Large intestine (tissue), 3 donors: ENCODE measurements at regions not wholly inside any gene's neighbourhood (a gene's known extent, or its start where the extent isn't known, plus 50 kb on each side); places are given as distances from the start of the nearest gene placed in this dataset.
A peak's percentile ranks its signal among the peaks of the same experiment; 100 is the strongest.

ENCODE experiments used
- DNase-seq, 2 donors: peaks; one replicate each; pipeline versions ENCODE4 v3.0.0 to v3.0.0-alpha.2; 2013
- H3K27ac ChIP-seq: one replicate; pipeline ENCODE4 v1.5.1; 2013; ENCODE audit warnings: low read length
- H3K27me3 ChIP-seq: 2 replicates; pipeline ENCODE4 v1.6.1; 2013; ENCODE audit warnings: low read length; ENCODE audit not compliant: control insufficient read depth, insufficient read depth
- H3K36me3 ChIP-seq: 2 replicates; pipeline ENCODE4 v1.6.1; 2013; ENCODE audit warnings: low read length; ENCODE audit not compliant: control insufficient read depth, insufficient read depth
- H3K4me1 ChIP-seq: one replicate; pipeline ENCODE4 v1.6.1; 2013; ENCODE audit warnings: low read length; ENCODE audit not compliant: control insufficient read depth, insufficient read depth
- H3K4me3 ChIP-seq: one replicate; pipeline ENCODE4 v1.5.1; 2013; ENCODE audit warnings: low read length
- H3K9me3 ChIP-seq: one replicate; pipeline ENCODE4 v1.6.1; 2013; ENCODE audit warnings: mild to moderate bottlenecking, low read depth, low read length, moderate library complexity; ENCODE audit not compliant: control insufficient read depth
- WGBS: methylation state at CpG from one replicate; pipeline ENCODE4 v1.1.5; 2013; ENCODE audit warnings: low lambda C conversion rate; ENCODE audit not compliant: insufficient coverage; 5-methylcytosine and 5-hydroxymethylcytosine counted together

- H3K27ac ChIP-seq = no peak overlapping the region
Measured at GRCh38 chr9:87276327-87276841, 221.3 kb upstream of the DAPK1 start.

GRCh38 chr9:87276851-87277261, 220.8 kb upstream of the DAPK1 start:
- H3K27ac ChIP-seq = no peak overlapping the region
- no CpG with 5 or more reads among the region's 3 CpGs for WGBS
- H3K27me3 ChIP-seq = peaks cover 4% of the 10 kb centered on the region
- H3K4me3 ChIP-seq = no peak overlapping the region
- no peaks in the 10 kb centered on the region for H3K36me3 ChIP-seq
- no peaks in the 10 kb centered on the region for H3K4me1 ChIP-seq
- DNase-seq = no peak
- no peaks in the 10 kb centered on the region for H3K9me3 ChIP-seq

More at GRCh38 chr9:87276327-87276841, 221.3 kb upstream of the DAPK1 start:
- no peak for DNase-seq
- H3K27me3 ChIP-seq = peaks cover 4% of the 10 kb centered on the region
- no peaks in the 10 kb centered on the region for H3K4me1 ChIP-seq
- H3K9me3 ChIP-seq = no peaks in the 10 kb centered on the region
- H3K36me3 ChIP-seq = no peaks in the 10 kb centered on the region
- 67% methylated on average over 1 of the region's 8 CpGs for WGBS
- H3K4me3 ChIP-seq = no peak overlapping the region

- 100% methylated on average over 1 of the region's 3 CpGs for WGBS
- DNase-seq = no peak
- H3K4me1 ChIP-seq = no peaks in the 10 kb centered on the region
- H3K27ac ChIP-seq = no peak overlapping the region
- peaks cover 4% of the 10 kb centered on the region for H3K27me3 ChIP-seq
- H3K36me3 ChIP-seq = no peaks in the 10 kb centered on the region
- no peaks in the 10 kb centered on the region for H3K9me3 ChIP-seq
- H3K4me3 ChIP-seq = no peak overlapping the region
Measured at GRCh38 chr9:87277346-87277745, 220.3 kb upstream of the DAPK1 start.

GRCh38 chr9:87278971-87279733, 218.5 kb upstream of the DAPK1 start:
- no peaks in the 10 kb centered on the region for H3K9me3 ChIP-seq
- WGBS = 50% methylated on average over 1 of the region's 3 CpGs
- H3K4me1 ChIP-seq = no peaks in the 10 kb centered on the region
- H3K4me3 ChIP-seq = no peak overlapping the region
- H3K27ac ChIP-seq = no peak overlapping the region
- H3K27me3 ChIP-seq = peaks cover 6% of the 10 kb centered on the region
- no peak for DNase-seq
- no peaks in the 10 kb centered on the region for H3K36me3 ChIP-seq

- WGBS = no CpG with 5 or more reads among the region's 5 CpGs
- Histone ChIP-seq H3K27ac (no peak overlapping the region), H3K36me3 (no peaks in the 10 kb centered on the region), H3K4me1 (no peaks in the 10 kb centered on the region), H3K27me3 (peaks cover 2% of the 10 kb centered on the region), H3K4me3 (no peak overlapping the region), H3K9me3 (no peaks in the 10 kb centered on the region)
- DNase-seq = no peak
Measured at GRCh38 chr9:87280421-87280820, 217.2 kb upstream of the DAPK1 start.

GRCh38 chr9:87282538-87282937, 215.1 kb upstream of the DAPK1 start:
- Histone ChIP-seq H3K27ac (no peak overlapping the region), H3K27me3 (peaks cover 2% of the 10 kb centered on the region), H3K36me3 (no peaks in the 10 kb centered on the region), H3K4me3 (no peak overlapping the region), H3K9me3 (no peaks in the 10 kb centered on the region), H3K4me1 (no peaks in the 10 kb centered on the region)
- no CpG with 5 or more reads among the region's 1 CpG for WGBS
- DNase-seq = no peak

GRCh38 chr9:87283585-87283984, 214.1 kb upstream of the DAPK1 start:
- Histone ChIP-seq H3K36me3 (no peaks in the 10 kb centered on the region), H3K9me3 (no peaks in the 10 kb centered on the region), H3K4me3 (no peak overlapping the region), H3K27me3 (peaks cover 4% of the 10 kb centered on the region), H3K27ac (no peak overlapping the region), H3K4me1 (no peaks in the 10 kb centered on the region)
- no CpG with 5 or more reads among the region's 4 CpGs for WGBS
- no peak for DNase-seq

- Histone ChIP-seq H3K4me1 (no peaks in the 10 kb centered on the region), H3K27ac (no peak overlapping the region), H3K27me3 (peaks cover 4% of the 10 kb centered on the region), H3K36me3 (no peaks in the 10 kb centered on the region), H3K4me3 (no peak overlapping the region), H3K9me3 (no peaks in the 10 kb centered on the region)
- WGBS = 0% methylated on average over 1 of the region's 4 CpGs
- peak in 1 of 2 donors; percentile 16 for DNase-seq
Measured at GRCh38 chr9:87285183-87285850, 212.3 kb upstream of the DAPK1 start.

- Histone ChIP-seq H3K27me3 (peaks cover 4% of the 10 kb centered on the region), H3K4me1 (no peaks in the 10 kb centered on the region), H3K27ac (no peak overlapping the region), H3K4me3 (no peak overlapping the region), H3K36me3 (no peaks in the 10 kb centered on the region), H3K9me3 (no peaks in the 10 kb centered on the region)
- no peak for DNase-seq
Measured at GRCh38 chr9:87286506-87286905, 211.2 kb upstream of the DAPK1 start.

GRCh38 chr9:87290241-87291052, 207.2 kb upstream of the DAPK1 start:
- Histone ChIP-seq H3K4me1 (no peaks in the 10 kb centered on the region), H3K27ac (no peak overlapping the region), H3K4me3 (no peak overlapping the region), H3K27me3 (peaks cover 2% of the 10 kb centered on the region), H3K36me3 (no peaks in the 10 kb centered on the region), H3K9me3 (no peaks in the 10 kb centered on the region)
- no CpG with 5 or more reads among the region's 4 CpGs for WGBS
- no peak for DNase-seq
